ENCODE measurements at regions not wholly inside any gene's neighbourhood (a gene's known extent, or its start where the extent isn't known, plus 50 kb on each side); places are given as distances from the start of the nearest gene placed in this dataset.

GRCh38 chr11:90895850-90896249 is 673.0 kb upstream of the CHORDC1 start:
- TF ChIP-seq CTCF (IDR thresholded peaks at IDR 0.05) (no peak), POLR2A (IDR thresholded peaks at IDR 0.05) (no peak)
